SK-N-MC (cell line): ENCODE measurements at regions not wholly inside any gene's neighbourhood (a gene's known extent, or its start where the extent isn't known, plus 50 kb on each side); places are given as distances from the start of the nearest gene placed in this dataset.

ENCODE experiments used
- DNase-seq: peaks from one replicate; pipeline ENCODE4 v3.0.0-alpha.2; 2011; ENCODE audit warnings: low read depth, low spot score
- H3K27ac ChIP-seq: fragments of 200-600 bp; sonication (generic); 2 replicates; pipeline ENCODE4 v1.5.1; 2016; ENCODE audit warnings: mixed run types
- H3K36me3 ChIP-seq: fragments of 200-600 bp; sonication (generic); 2 replicates; pipeline ENCODE4 v1.6.1; 2017; ENCODE audit warnings: antibody characterized with exemption, low read length, mixed read lengths; ENCODE audit not compliant: insufficient read depth
- H3K4me3 ChIP-seq: fragments of 200-600 bp; sonication (generic); 2 replicates; pipeline ENCODE4 v1.5.1; 2016
- H3K9ac ChIP-seq: fragments of 200-600 bp; sonication (generic); 2 replicates; pipeline ENCODE4 v1.8.0; 2017; ENCODE audit warnings: mixed run types, mixed read lengths; ENCODE audit not compliant: insufficient read length
- H3K9me3 ChIP-seq: fragments of 200-600 bp; sonication (generic); 2 replicates; pipeline ENCODE4 v1.6.1; 2017; ENCODE audit warnings: low read depth, mild to moderate bottlenecking, antibody characterized with exemption, low read length, moderate library complexity, mixed read lengths
- EZH2 ChIP-seq: fragments of 200-600 bp; sonication (generic); IDR thresholded peaks from one replicate; pipeline ENCODE4 v1.6.1; 2017; ENCODE audit warnings: antibody characterized with exemption
- FOXP2 ChIP-seq: optimal IDR thresholded peaks from 2 replicates; pipeline ENCODE3; 2011; ENCODE audit warnings: mild to moderate bottlenecking, moderate library complexity; ENCODE audit not compliant: insufficient read depth; ENCODE audit errors: extremely low read length, control extremely low read depth
- POLR2AphosphoS5 ChIP-seq: IDR thresholded peaks from 2 replicates; pipeline ENCODE4 v1.6.1; 2012; ENCODE audit warnings: mild to moderate bottlenecking, low read depth, low read length, borderline replicate concordance

GRCh38 chr18:75556841-75557240, 129.3 kb upstream of the SMIM21 start:
- Histone ChIP-seq H3K36me3 (no peaks in the 10 kb centered on the region), H3K9ac (no peak overlapping the region), H3K27ac (no peak overlapping the region), H3K9me3 (no peaks in the 10 kb centered on the region), H3K4me3 (no peak overlapping the region)
- TF ChIP-seq FOXP2 = no peak
- TF ChIP-seq EZH2 = no peak
- no peak for TF ChIP-seq POLR2AphosphoS5
- DNase-seq = no peak

GRCh38 chr18:75554644-75555185, 127.2 kb upstream of the SMIM21 start:
- DNase-seq = peak; percentile 86
- Histone ChIP-seq H3K9ac (no peak overlapping the region), H3K9me3 (no peaks in the 10 kb centered on the region), H3K4me3 (peak overlapping the region; percentile 65), H3K27ac (peak overlapping the region; percentile 93), H3K36me3 (no peaks in the 10 kb centered on the region)
- TF ChIP-seq EZH2 (no peak), FOXP2 (no peak), POLR2AphosphoS5 (no peak)

- Histone ChIP-seq H3K9me3 (no peaks in the 10 kb centered on the region), H3K36me3 (no peaks in the 10 kb centered on the region), H3K4me3 (peak overlapping the region; percentile 65), H3K27ac (peak overlapping the region; percentile 93), H3K9ac (no peak overlapping the region)
- TF ChIP-seq FOXP2 = no peak
- no peak for TF ChIP-seq POLR2AphosphoS5
- no peak for TF ChIP-seq EZH2
- no peak for DNase-seq
Observed at GRCh38 chr18:75554176-75554575, 126.7 kb upstream of the SMIM21 start.

GRCh38 chr18:75553021-75553420, 125.5 kb upstream of the SMIM21 start:
- no peak overlapping the region for H3K4me3 ChIP-seq
- TF ChIP-seq FOXP2 = no peak
- no peak for DNase-seq
- no peaks in the 10 kb centered on the region for H3K36me3 ChIP-seq
- no peaks in the 10 kb centered on the region for H3K9me3 ChIP-seq
- H3K27ac ChIP-seq = no peak overlapping the region
- no peak overlapping the region for H3K9ac ChIP-seq

- H3K9ac ChIP-seq = no peak overlapping the region
- no peaks in the 10 kb centered on the region for H3K9me3 ChIP-seq
- H3K4me3 ChIP-seq = no peak overlapping the region
- TF ChIP-seq FOXP2 (no peak), POLR2AphosphoS5 (no peak), EZH2 (no peak)
- no peaks in the 10 kb centered on the region for H3K36me3 ChIP-seq
- no peak overlapping the region for H3K27ac ChIP-seq
- DNase-seq = no peak
Observed at GRCh38 chr18:75551071-75551470, 123.6 kb upstream of the SMIM21 start.

GRCh38 chr18:75548353-75548905, 120.9 kb upstream of the SMIM21 start:
- Histone ChIP-seq H3K4me3 (no peak overlapping the region), H3K27ac (no peak overlapping the region), H3K9ac (no peak overlapping the region), H3K9me3 (no peaks in the 10 kb centered on the region), H3K36me3 (no peaks in the 10 kb centered on the region)
- DNase-seq = peak; percentile 50
- TF ChIP-seq FOXP2 (no peak), POLR2AphosphoS5 (no peak), EZH2 (no peak)

- H3K9ac ChIP-seq = no peak overlapping the region
- H3K9me3 ChIP-seq = no peaks in the 10 kb centered on the region
- no peaks in the 10 kb centered on the region for H3K36me3 ChIP-seq
- TF ChIP-seq EZH2 (no peak), POLR2AphosphoS5 (no peak), FOXP2 (no peak)
- H3K27ac ChIP-seq = no peak overlapping the region
- DNase-seq = no peak
- no peak overlapping the region for H3K4me3 ChIP-seq
Observed at GRCh38 chr18:75546964-75547363, 119.5 kb upstream of the SMIM21 start.

GRCh38 chr18:75545189-75545588, 117.7 kb upstream of the SMIM21 start:
- Histone ChIP-seq H3K4me3 (peak overlapping the region; percentile 55), H3K36me3 (no peaks in the 10 kb centered on the region), H3K9me3 (no peaks in the 10 kb centered on the region), H3K9ac (no peak overlapping the region), H3K27ac (0 out of 2 replicates have a peak overlapping the region, but pooled peaks have one; percentile 46)
- no peak for TF ChIP-seq POLR2AphosphoS5
- no peak for TF ChIP-seq FOXP2
- no peak for DNase-seq

- no peaks in the 10 kb centered on the region for H3K9me3 ChIP-seq
- no peak overlapping the region for H3K9ac ChIP-seq
- TF ChIP-seq POLR2AphosphoS5 = no peak
- no peak overlapping the region for H3K27ac ChIP-seq
- H3K36me3 ChIP-seq = no peaks in the 10 kb centered on the region
- H3K4me3 ChIP-seq = peak overlapping the region; percentile 55
- no peak for DNase-seq
Observed at GRCh38 chr18:75544496-75544895, 117.0 kb upstream of the SMIM21 start.
